ELF-1 (cell line): ENCODE measurements at regions not wholly inside any gene's neighbourhood (a gene's known extent, or its start where the extent isn't known, plus 50 kb on each side); places are given as distances from the start of the nearest gene placed in this dataset.
A peak's percentile ranks its signal among the peaks of the same experiment; 100 is the strongest.
"Not testable (repeated sequence)": the region's sequence is repeated elsewhere in the genome, so short reads cannot be mapped to it uniquely, and the experiment has no call there.

Experiments used
- DNase-seq: peaks from one replicate; pipeline ENCODE4 v3.0.0-alpha.2; 2016; ENCODE audit warnings: low read depth, low spot score

- not testable (repeated sequence) for DNase-seq
These were observed 130.5 kb upstream of the SLC1A3 start for GRCh38 chr5:36475942-36476341.

GRCh38 chr5:36478646-36479317 is 127.6 kb upstream of the SLC1A3 start:
- no peak for DNase-seq

- no peak for DNase-seq
These were observed 124.8 kb upstream of the SLC1A3 start for GRCh38 chr5:36481454-36482120.

GRCh38 chr5:36482812-36483211 is 123.6 kb upstream of the SLC1A3 start:
- no peak for DNase-seq

GRCh38 chr5:36489505-36489904 is 116.9 kb upstream of the SLC1A3 start:
- DNase-seq: no peak

- no peak for DNase-seq
These were observed 114.5 kb upstream of the SLC1A3 start for GRCh38 chr5:36491856-36492255.

- DNase-seq: no peak
These were observed 113.3 kb upstream of the SLC1A3 start for GRCh38 chr5:36492984-36493654.

- no peak for DNase-seq
These were observed 112.4 kb upstream of the SLC1A3 start for GRCh38 chr5:36494028-36494427.

GRCh38 chr5:36494841-36495601 is 111.4 kb upstream of the SLC1A3 start:
- DNase-seq: no peak

GRCh38 chr5:36495611-36496010 is 110.8 kb upstream of the SLC1A3 start:
- DNase-seq: no peak

- no peak for DNase-seq
These were observed 109.9 kb upstream of the SLC1A3 start for GRCh38 chr5:36496471-36496870.

GRCh38 chr5:36502608-36503007 is 103.8 kb upstream of the SLC1A3 start:
- no peak for DNase-seq

- DNase-seq: no peak
These were observed 101.4 kb upstream of the SLC1A3 start for GRCh38 chr5:36505021-36505420.

GRCh38 chr5:36507332-36507952 is 99.0 kb upstream of the SLC1A3 start:
- peak; percentile 76 for DNase-seq

GRCh38 chr5:36508331-36508730 is 98.1 kb upstream of the SLC1A3 start:
- not testable (repeated sequence) for DNase-seq

- not testable (repeated sequence) for DNase-seq
These were observed 92.8 kb upstream of the SLC1A3 start for GRCh38 chr5:36513647-36514046.

- DNase-seq: no peak
These were observed 86.5 kb upstream of the SLC1A3 start for GRCh38 chr5:36519881-36520280.

- DNase-seq: no peak
These were observed 85.2 kb upstream of the SLC1A3 start for GRCh38 chr5:36521219-36521618.

- DNase-seq: peak; percentile 67
These were observed 84.3 kb upstream of the SLC1A3 start for GRCh38 chr5:36521838-36522745.

- no peak for DNase-seq
These were observed 83.7 kb upstream of the SLC1A3 start for GRCh38 chr5:36522746-36523065.

- no peak for DNase-seq
These were observed 83.0 kb upstream of the SLC1A3 start for GRCh38 chr5:36523450-36523849.
